GM23338 (cell line): ENCODE measurements at regions not wholly inside any gene's neighbourhood (a gene's known extent, or its start where the extent isn't known, plus 50 kb on each side); places are given as distances from the start of the nearest gene placed in this dataset.

Experiments
- CREB1 ChIP-seq: fragments of 250-450 bp; sonication (Bioruptor Pico); IDR thresholded peaks from 2 replicates; pipeline ENCODE4 v1.5.0; 2020; ENCODE audit warnings: low read depth, mild to moderate bottlenecking, moderate library complexity
- EZH2 ChIP-seq: fragments of 200-600 bp; sonication (generic); IDR thresholded peaks from one replicate; pipeline ENCODE4 v1.8.0; 2017; ENCODE audit warnings: antibody characterized with exemption, mild to moderate bottlenecking, low read depth; ENCODE audit not compliant: unreplicated experiment
- EZH2phosphoT487 ChIP-seq: fragments of 200-600 bp; sonication (generic); IDR thresholded peaks from one replicate; pipeline ENCODE4 v1.8.1; 2018; ENCODE audit warnings: antibody characterized with exemption; ENCODE audit not compliant: unreplicated experiment
- POLR2AphosphoS5 ChIP-seq: IDR thresholded peaks from 2 replicates; pipeline ENCODE4 v1.6.1; 2016; ENCODE audit warnings: antibody characterized with exemption, low read depth
- STAT1 ChIP-seq: IDR thresholded peaks from one replicate; pipeline ENCODE4 v1.6.1; 2016; ENCODE audit warnings: antibody characterized with exemption; ENCODE audit not compliant: unreplicated experiment
- ZNF331 ChIP-seq: fragments of 250-450 bp; sonication (Bioruptor Pico); IDR thresholded peaks from 2 replicates; pipeline ENCODE4 v1.5.0; 2020; ENCODE audit warnings: low read depth, mild to moderate bottlenecking, moderate library complexity
- TF ChIP-seq, protein P1 (sequence below), 2 experiments: fragments of 200-600 bp in 1 of 2; sonication (generic) in 1 of 2; conservative IDR thresholded peaks; 2 replicates each; pipeline versions ENCODE4 v1.5.1 to v1.6.1; 2016 to 2017; ENCODE audit warnings: antibody characterized with exemption in 2 of 2, low read depth in 2 of 2, mild to moderate bottlenecking in 2 of 2, moderate library complexity in 1 of 2
- TF ChIP-seq, protein P2 (sequence below): IDR thresholded peaks from one replicate; pipeline ENCODE4 v1.6.1; 2018; ENCODE audit warnings: antibody characterized with exemption; ENCODE audit not compliant: unreplicated experiment
- TF ChIP-seq, protein P3 (sequence below): fragments of 250-450 bp; sonication (Bioruptor Pico); IDR thresholded peaks from 2 replicates; pipeline ENCODE4 v1.5.0; 2020; ENCODE audit warnings: mild to moderate bottlenecking, moderate library complexity

DNA sequence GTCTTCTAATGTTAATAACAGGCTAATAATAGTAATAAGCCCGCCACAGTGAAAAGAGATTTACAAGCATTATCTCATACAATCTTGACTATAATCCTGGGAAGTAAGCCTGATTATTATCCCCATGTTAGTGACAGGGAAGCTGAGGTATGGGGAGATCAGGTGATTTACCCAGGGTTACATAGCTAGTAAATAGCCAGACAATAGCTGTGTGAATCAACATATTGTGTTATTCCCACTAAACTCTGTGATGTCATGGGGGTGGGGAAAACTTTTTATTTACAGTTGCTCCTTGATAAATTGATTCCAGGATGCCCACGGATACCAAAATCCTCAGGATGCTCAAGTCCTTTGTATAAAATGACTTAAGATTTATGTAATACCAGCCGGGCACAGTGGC lies 181.9 kb downstream of the LMO4 start:
- TF ChIP-seq, protein P1, sequence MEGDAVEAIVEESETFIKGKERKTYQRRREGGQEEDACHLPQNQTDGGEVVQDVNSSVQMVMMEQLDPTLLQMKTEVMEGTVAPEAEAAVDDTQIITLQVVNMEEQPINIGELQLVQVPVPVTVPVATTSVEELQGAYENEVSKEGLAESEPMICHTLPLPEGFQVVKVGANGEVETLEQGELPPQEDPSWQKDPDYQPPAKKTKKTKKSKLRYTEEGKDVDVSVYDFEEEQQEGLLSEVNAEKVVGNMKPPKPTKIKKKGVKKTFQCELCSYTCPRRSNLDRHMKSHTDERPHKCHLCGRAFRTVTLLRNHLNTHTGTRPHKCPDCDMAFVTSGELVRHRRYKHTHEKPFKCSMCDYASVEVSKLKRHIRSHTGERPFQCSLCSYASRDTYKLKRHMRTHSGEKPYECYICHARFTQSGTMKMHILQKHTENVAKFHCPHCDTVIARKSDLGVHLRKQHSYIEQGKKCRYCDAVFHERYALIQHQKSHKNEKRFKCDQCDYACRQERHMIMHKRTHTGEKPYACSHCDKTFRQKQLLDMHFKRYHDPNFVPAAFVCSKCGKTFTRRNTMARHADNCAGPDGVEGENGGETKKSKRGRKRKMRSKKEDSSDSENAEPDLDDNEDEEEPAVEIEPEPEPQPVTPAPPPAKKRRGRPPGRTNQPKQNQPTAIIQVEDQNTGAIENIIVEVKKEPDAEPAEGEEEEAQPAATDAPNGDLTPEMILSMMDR (conservative IDR thresholded peaks at IDR 0.05; ENCODE audit: low read depth in 2 of 2): no peak
- TF ChIP-seq EZH2 (no peak), EZH2phosphoT487 (no peak), ZNF331 (CRISPR knock-in tag) (no peak), POLR2AphosphoS5 (no peak), CREB1 (CRISPR knock-in tag) (no peak), STAT1 (no peak)
- TF ChIP-seq, protein P2, sequence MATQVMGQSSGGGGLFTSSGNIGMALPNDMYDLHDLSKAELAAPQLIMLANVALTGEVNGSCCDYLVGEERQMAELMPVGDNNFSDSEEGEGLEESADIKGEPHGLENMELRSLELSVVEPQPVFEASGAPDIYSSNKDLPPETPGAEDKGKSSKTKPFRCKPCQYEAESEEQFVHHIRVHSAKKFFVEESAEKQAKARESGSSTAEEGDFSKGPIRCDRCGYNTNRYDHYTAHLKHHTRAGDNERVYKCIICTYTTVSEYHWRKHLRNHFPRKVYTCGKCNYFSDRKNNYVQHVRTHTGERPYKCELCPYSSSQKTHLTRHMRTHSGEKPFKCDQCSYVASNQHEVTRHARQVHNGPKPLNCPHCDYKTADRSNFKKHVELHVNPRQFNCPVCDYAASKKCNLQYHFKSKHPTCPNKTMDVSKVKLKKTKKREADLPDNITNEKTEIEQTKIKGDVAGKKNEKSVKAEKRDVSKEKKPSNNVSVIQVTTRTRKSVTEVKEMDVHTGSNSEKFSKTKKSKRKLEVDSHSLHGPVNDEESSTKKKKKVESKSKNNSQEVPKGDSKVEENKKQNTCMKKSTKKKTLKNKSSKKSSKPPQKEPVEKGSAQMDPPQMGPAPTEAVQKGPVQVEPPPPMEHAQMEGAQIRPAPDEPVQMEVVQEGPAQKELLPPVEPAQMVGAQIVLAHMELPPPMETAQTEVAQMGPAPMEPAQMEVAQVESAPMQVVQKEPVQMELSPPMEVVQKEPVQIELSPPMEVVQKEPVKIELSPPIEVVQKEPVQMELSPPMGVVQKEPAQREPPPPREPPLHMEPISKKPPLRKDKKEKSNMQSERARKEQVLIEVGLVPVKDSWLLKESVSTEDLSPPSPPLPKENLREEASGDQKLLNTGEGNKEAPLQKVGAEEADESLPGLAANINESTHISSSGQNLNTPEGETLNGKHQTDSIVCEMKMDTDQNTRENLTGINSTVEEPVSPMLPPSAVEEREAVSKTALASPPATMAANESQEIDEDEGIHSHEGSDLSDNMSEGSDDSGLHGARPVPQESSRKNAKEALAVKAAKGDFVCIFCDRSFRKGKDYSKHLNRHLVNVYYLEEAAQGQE: no peak
- TF ChIP-seq, protein P3, sequence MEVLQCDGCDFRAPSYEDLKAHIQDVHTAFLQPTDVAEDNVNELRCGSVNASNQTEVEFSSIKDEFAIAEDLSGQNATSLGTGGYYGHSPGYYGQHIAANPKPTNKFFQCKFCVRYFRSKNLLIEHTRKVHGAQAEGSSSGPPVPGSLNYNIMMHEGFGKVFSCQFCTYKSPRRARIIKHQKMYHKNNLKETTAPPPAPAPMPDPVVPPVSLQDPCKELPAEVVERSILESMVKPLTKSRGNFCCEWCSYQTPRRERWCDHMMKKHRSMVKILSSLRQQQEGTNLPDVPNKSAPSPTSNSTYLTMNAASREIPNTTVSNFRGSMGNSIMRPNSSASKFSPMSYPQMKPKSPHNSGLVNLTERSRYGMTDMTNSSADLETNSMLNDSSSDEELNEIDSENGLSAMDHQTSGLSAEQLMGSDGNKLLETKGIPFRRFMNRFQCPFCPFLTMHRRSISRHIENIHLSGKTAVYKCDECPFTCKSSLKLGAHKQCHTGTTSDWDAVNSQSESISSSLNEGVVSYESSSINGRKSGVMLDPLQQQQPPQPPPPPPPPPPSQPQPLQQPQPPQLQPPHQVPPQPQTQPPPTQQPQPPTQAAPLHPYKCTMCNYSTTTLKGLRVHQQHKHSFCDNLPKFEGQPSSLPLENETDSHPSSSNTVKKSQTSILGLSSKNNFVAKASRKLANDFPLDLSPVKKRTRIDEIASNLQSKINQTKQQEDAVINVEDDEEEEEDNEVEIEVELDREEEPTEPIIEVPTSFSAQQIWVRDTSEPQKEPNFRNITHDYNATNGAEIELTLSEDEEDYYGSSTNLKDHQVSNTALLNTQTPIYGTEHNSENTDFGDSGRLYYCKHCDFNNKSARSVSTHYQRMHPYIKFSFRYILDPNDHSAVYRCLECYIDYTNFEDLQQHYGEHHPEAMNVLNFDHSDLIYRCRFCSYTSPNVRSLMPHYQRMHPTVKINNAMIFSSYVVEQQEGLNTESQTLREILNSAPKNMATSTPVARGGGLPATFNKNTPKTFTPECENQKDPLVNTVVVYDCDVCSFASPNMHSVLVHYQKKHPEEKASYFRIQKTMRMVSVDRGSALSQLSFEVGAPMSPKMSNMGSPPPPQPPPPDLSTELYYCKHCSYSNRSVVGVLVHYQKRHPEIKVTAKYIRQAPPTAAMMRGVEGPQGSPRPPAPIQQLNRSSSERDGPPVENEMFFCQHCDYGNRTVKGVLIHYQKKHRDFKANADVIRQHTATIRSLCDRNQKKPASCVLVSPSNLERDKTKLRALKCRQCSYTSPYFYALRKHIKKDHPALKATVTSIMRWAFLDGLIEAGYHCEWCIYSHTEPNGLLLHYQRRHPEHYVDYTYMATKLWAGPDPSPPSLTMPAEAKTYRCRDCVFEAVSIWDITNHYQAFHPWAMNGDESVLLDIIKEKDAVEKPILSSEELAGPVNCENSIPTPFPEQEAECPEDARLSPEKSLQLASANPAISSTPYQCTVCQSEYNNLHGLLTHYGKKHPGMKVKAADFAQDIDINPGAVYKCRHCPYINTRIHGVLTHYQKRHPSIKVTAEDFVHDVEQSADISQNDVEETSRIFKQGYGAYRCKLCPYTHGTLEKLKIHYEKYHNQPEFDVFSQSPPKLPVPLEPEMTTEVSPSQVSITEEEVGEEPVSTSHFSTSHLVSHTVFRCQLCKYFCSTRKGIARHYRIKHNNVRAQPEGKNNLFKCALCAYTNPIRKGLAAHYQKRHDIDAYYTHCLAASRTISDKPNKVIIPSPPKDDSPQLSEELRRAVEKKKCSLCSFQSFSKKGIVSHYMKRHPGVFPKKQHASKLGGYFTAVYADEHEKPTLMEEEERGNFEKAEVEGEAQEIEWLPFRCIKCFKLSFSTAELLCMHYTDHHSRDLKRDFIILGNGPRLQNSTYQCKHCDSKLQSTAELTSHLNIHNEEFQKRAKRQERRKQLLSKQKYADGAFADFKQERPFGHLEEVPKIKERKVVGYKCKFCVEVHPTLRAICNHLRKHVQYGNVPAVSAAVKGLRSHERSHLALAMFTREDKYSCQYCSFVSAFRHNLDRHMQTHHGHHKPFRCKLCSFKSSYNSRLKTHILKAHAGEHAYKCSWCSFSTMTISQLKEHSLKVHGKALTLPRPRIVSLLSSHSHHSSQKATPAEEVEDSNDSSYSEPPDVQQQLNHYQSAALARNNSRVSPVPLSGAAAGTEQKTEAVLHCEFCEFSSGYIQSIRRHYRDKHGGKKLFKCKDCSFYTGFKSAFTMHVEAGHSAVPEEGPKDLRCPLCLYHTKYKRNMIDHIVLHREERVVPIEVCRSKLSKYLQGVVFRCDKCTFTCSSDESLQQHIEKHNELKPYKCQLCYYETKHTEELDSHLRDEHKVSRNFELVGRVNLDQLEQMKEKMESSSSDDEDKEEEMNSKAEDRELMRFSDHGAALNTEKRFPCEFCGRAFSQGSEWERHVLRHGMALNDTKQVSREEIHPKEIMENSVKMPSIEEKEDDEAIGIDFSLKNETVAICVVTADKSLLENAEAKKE (CRISPR knock-in tag): no peak
